ENCODE measurements at regions not wholly inside any gene's neighbourhood (a gene's known extent, or its start where the extent isn't known, plus 50 kb on each side); places are given as distances from the start of the nearest gene placed in this dataset.
"Not testable (repeated sequence)": the region's sequence is repeated elsewhere in the genome, so short reads cannot be mapped to it uniquely, and the experiment has no call there.

DNA sequence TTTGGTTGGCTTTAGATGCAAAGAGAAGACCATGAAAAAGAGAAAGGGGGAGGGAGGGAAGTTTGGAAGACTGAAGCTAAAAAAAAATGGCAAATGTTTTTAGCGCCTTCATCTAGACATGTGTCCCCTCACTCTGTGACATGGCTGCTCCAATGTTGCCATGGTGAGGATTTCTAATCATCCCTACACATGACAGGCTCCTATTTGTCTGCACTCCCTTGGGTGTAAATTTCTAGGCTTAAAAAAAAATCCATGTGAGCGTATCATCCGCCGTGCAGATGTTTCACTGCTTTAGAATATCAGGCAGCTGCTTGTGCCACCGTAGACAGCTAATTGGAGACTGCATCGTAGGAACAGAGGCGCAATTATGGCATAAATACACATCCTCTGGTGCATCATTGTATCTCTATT lies 761.1 kb upstream of the MMS22L start:
- no peak for DNase-seq

DNA sequence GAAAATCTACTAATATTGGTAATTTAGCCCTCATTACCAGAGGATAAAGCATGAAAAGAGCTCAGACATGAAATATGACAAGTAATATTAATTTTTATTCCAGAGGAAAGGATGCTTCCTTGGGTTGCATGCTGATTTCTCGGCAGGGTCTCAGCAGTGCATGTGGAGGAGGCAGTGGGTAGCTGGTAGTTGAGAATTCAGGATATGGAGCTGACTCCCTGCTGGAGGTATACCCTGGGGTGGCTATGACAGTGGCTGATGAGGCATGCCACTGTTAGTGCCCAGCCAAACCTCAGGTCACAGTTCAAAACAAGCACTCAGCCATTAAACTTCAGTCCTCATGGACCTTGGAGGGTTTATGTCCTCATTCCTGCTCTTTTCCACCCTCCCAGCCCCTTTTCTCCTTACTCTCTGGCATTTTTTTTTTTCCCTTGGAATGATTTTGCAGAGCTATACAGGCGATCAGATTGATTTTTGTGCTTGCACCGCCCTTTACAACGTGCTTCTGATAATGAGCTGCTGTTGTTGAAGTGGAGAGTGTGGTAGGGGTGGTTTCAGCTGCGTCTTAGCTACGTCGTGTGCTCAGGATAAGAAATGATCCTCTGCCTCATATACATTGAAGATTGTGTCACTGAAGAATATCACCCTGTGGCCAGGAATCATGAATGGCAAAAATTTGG lies 761.9 kb upstream of the MMS22L start:
- no peak for DNase-seq

DNA sequence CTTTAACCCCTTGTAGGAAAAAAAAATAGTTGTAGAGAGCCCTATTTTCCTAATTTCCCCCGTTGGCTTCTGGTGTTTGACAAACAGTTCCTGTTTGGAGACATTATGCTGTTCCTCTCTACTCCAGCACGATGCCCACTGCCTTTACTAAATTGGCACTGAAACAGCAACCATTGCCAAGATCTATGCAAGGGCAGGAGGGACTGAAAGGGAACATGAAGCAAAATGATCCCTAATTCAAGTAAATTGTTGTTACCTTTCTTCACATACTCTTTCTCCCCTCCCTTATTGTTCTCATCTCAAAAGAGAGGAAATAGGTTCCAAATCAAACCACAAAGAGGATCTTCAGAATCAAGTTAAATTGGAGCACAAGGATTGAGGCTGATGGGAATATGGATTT lies 764.1 kb upstream of the MMS22L start:
- DNase-seq, result no peak

DNA sequence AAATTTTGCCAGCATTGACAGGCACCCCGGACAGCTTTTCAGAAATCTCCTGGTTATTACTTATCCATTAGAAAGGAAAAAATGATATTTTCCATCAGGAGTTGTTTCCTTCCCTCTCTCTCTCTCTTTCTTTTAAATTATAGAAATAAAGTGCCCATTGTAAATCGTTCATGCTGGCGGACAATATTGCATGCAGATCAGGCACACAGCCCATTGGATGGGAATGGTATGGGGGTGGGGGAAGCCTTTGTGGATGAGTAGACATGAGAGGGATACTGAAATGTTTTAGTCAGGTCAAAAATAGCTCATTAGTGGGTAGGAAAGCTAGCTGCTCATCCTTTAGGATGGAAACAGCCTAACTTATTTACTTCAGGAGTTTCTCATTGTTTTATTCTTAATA lies 764.9 kb upstream of the MMS22L start:
- DNase-seq, result no peak

DNA sequence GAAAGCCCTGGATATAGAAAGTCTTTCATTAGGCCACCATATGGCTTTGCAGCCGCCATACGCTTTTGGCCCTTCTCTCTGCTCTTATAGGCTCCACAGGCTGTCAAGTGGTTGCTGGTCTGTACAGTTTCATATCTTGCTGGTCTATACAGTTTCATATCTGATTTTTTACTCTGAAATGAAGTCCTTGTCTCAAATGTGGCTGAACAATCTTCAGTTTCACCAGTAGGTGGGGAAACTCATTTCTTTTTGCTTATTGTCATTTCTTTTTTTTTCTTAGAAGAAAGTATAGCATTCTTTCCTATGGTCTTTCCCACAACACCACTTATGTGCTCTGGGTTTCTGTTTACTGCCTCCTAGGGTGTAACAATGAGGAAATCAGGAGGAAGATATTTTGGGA lies 771.4 kb upstream of the MMS22L start:
- DNase-seq, result no peak

DNA sequence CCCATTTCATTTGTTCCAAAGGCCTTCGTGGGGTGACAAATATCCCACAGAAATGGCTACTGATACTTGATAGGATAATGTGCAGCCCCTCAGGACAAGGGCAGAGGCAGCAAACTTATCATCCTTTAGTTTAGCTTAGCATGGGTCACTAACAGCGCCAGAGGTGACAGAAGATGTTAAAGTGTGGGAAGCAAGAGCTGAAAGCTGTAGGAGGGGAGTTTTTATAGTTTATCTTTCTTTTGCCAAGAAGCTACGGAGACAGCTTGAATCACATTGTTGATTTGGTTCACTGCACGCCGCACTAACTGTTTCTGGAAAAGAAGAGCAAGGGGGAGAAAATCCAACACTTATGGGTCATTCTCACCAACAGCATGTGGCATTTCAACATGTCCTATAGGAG lies 773.9 kb upstream of the MMS22L start:
- DNase-seq, result no peak

DNA sequence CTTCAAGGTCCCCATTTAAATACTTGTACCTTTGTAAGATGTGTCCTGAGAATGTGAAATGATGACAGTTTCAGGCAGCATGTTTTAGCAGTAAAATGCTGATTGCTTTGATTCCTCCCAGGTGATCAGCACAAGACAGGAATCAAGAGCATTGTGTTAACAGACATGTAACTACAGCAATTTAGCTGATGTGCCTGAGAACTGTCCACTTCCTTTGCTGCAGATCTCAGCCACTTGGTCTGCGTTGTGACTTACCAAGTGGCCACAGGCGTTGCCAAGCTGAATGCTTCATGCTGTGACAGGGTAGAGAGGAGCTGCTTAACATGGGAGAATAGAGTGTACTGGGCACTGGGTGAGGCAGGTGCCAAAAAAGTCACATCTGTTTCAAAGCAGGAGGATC lies 767.0 kb upstream of the POU3F2 start:
- DNase-seq, result no peak

- DNase-seq, result not testable (repeated sequence)
Measured at GRCh38 chr6:98088537-98088936, 745.8 kb upstream of the POU3F2 start.

DNA sequence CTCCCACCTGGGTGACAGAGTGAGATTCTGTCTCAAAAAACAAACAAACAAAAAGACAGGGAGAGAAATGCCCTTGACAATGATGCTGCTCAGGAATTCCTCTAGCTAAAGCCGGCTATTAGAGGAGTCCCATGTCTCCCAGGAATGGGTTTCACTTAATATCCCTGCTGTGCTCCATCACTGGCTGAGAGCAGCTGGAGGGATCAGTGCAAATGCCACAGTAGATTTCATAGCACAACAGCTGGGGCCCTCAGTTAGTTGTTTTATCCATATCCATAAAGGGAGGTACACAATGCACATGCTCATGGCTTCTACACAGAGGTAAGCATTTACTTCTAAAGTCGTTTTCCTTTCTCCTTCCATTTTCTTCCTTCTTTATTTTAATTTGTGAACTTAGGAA lies 742.0 kb upstream of the POU3F2 start:
- no peak for DNase-seq

DNA sequence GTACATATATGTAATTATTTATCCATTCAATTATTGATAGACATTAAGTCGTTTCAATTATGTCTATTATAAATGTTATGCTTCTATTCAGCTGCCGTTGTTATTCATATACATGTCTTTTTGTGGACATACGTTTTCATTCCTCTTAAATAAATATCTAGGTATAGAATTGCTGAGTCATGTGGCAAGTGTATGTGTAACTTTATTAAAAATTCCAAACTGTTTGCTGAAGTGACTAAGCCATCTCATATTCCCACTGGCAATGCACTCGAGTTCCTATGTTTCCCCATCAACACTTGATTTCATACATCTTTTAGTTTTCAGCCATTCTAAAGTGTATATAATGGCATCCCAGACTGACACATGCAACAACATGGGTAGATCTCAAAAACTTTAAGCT lies 739.7 kb upstream of the POU3F2 start:
- no peak for DNase-seq

- DNase-seq, result no peak
Measured at GRCh38 chr6:98107801-98108200, 726.6 kb upstream of the POU3F2 start.

DNA sequence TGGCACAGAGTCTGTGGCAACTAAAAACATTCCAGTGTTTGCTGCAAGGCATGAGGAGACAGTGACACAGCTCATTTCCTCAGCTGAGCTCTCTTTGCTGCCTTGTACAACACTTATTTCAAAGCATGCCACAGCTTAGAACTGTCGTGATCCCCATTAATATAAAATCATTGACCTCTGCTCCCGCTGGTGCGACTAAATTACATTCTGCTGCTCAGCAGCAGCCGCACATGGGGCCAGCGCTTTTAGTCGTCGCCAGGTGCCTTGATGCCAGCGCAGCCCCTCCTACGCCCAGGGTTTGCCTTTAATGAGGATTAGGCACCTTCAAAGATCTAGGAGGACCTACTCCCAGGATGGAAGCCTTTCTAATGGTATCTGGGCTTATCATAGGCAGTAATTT lies 717.9 kb upstream of the POU3F2 start:
- no peak for DNase-seq

DNA sequence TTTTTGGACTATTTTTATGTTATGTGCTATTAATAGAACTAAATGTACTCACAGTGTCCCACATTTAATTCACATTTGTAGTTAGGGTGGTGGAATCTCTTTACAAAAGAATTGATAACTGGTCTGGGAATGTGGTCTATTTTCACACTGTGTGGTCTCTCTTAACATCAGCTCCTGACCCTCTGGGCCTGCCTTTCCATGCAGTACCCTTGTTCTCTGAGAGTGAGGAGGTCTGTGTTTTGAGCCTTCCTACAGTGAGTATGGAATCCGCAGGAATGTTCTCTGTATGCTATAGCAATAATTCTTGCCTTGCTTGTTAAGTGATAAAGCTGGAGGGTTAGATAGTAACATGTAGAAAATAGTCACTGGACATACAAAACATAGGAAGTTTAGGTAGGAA lies 717.3 kb upstream of the POU3F2 start:
- no peak for DNase-seq

- no peak for DNase-seq
Measured at GRCh38 chr6:98118397-98119045, 715.9 kb upstream of the POU3F2 start.

DNA sequence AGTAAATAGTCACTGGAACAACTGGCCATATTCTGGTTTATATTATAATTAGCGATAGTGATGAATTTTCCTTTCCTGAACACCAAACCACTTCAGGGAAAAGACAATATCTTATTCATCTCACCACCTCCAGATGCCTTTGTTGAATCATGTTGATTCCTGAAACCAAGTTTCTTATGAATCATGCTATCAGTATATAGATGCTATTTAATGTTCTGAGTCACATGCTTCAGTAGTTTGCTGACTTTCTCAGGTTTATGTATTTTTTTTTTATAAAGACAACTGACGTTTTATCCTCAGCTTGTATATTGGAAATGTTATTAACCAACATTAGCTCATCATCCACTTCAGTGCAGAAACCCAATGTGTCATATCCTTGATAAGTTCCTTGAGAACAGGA lies 710.2 kb upstream of the POU3F2 start:
- DNase-seq, result no peak

- DNase-seq, result no peak
Measured at GRCh38 chr6:98131290-98131990, 702.9 kb upstream of the POU3F2 start.

DNA sequence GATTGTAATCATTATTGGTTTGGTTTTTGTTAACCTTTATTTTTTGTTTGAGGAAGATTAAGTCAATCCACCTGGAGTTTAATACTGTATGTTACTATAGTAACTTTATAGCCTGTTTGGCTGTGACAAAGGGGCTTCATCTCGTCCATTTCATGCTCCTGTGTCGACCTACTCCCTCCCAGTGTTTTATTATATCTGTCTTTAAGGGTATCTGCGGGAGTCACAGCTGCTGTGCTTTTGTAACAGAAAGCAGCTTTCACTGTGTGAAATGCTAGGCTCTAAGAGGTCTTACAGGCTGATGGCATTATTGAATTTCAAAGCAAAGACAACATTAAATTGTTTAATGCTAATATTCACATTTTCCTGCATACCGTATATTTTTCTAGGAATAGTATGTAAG lies 698.0 kb upstream of the POU3F2 start:
- DNase-seq, result no peak

DNA sequence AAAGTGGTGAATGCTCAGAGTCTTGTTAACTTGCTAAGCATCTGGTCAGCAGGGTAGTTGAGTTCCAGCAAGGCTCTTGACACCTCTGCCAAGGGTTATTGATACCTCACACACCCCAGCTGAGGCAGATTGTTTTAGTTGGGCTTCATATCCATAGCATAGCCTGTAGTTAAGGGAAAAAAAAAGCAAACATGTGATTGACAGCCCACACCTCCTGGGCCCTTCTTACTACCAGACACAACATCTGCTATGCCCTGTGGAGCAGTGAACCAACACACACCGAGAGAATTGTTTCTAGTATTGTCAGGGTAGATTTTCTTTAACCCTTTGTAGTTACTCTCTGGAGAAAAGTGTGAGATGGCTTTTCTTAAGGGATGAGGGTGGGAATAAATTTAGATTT lies 697.0 kb upstream of the POU3F2 start:
- DNase-seq, result no peak

- DNase-seq, result no peak
Measured at GRCh38 chr6:98142839-98143238, 691.5 kb upstream of the POU3F2 start.

GRCh38 chr6:98146656-98147055 lies 687.7 kb upstream of the POU3F2 start:
- DNase-seq, result no peak

DNA sequence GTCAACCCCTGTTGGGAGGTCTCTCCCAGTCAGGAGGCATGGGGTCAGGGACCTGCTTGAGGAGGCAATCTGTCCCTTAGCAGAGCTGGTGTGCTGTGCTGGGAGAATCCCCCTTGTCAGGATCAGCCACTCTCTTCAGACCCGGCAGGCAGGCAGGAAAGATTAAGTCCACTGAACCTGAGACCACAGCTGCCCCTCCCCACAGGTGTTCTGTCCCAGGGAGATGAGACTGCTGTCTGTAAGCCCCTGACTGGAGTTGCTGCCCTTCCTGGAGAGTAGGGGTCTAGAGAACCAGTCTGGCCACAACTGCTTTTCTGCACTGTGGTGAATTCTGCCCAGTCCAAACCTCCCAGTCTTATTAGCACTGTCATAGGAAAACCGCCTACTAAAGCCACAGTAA lies 677.8 kb upstream of the POU3F2 start:
- DNase-seq, result no peak

- DNase-seq, result no peak
Measured at GRCh38 chr6:98179606-98180005, 654.8 kb upstream of the POU3F2 start.

DNA sequence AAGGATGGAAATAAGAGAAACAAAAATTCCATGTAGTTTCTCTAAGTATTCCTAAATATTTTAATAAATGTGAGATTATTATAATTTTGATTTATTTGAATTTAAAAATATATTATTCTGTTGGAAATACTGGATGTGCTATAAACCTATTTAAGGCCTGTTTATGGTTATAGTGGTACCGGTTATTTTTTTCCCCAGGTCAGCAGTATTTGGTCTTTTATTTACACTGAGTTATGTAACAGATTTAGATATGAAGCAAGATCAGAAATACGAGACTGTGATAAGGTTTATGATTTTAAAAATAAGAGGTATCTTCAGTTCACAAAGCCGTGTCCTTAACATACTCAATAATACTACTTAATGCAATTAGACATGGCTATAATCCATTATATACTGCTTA lies 634.3 kb upstream of the POU3F2 start:
- DNase-seq, result no peak

GRCh38 chr6:98203170-98203806 lies 631.1 kb upstream of the POU3F2 start:
- DNase-seq, result no peak

Measured in NCI-H1417 treated with DMSO at 0.1 percent for 48 hours (cell line).